NCI-H2227 treated with DMSO at 0.1 percent for 48 hours (cell line): ENCODE measurements at regions not wholly inside any gene's neighbourhood (a gene's known extent, or its start where the extent isn't known, plus 50 kb on each side); places are given as distances from the start of the nearest gene placed in this dataset.

Experiments used
- DNase-seq: peaks from one replicate; lab custom pipeline; 2025; lab: John Stamatoyannopoulos, UW

- no peak for DNase-seq
These were observed 86.9 kb downstream of the FGF9 start for GRCh38 chr13:21757763-21758162.

DNA sequence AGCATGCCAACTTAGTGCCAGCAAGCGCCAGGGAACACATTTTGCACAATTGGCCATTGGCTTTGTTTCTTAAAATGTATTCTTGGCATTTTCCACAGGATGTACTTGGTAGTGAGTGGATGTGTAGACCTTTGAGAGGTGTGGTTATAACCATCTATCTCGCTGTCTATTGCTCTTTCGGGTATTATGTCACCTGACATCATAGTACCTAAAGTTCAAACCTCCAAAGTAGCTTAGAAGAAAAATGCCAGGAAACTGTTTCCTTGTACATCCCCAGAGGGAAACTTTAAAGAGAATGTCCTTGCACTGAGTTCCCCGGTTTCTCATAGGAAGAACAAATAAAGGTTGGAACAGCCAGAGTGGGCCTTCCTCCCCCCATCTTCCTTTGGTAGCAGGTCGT, 87.6 kb downstream of the FGF9 start:
- no peak for DNase-seq

GRCh38 chr13:21759463-21759862, 88.6 kb downstream of the FGF9 start:
- DNase-seq: no peak

- no peak for DNase-seq
These were observed 89.0 kb downstream of the FGF9 start for GRCh38 chr13:21759911-21760310.

GRCh38 chr13:21761770-21762169, 90.9 kb downstream of the FGF9 start:
- no peak for DNase-seq

DNA sequence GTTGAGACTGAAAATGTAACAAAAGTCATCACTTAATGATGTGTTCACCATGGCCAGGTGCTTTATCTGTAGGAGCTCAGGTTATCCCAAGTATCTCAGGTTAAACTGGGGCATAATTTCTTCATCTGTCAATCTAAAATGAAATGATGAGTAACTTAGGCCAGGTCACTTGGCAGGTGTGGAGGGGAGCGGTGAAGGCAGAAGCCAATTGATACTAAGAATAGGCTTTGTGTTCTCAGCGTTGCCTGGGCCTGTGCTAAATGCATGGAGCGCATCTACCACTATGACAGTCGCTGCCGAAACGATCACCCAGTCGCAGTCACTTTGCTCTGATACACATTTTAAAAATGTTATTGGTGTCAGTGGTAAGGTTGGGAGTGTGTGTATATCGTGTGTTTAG, 91.6 kb downstream of the FGF9 start:
- no peak for DNase-seq

DNA sequence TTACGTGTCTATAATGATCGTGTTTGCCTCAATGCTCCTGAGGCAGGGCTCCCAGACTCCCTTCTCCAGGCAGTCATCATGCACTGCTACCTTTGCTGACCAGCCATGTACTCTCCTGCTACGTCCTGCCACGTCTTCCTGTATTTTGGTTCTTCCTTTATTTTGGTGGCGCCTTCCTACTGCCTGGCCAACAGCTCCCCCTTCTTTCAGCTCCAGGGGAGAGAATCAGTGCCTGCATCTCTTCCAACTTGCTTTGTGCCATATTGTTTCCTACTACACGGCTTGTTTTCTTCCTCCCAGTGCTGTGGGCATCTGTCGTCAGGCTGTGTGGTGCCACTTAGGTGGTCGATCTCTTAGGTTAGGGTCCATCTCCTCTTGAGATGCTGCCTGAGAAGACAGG, 96.2 kb downstream of the FGF9 start:
- DNase-seq: no peak

DNA sequence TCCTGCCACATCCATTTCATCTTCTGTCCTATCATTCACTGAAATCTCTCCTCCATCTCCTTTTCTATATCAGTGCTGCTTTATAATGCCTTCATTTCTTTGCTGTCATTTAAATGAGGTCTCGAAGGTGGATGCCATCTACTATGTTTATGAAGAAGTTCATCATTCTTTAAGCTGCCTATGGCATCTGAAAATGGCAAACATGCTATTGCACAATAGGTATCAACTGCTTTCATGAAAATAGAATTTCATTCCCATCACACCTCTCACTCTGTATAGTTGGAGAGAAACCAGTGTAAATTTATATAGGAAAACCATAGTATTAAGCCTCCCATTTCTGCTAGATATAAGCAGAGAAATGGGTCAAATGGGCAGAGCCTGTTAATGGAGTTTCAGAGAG, 100.2 kb downstream of the FGF9 start:
- no peak for DNase-seq

DNA sequence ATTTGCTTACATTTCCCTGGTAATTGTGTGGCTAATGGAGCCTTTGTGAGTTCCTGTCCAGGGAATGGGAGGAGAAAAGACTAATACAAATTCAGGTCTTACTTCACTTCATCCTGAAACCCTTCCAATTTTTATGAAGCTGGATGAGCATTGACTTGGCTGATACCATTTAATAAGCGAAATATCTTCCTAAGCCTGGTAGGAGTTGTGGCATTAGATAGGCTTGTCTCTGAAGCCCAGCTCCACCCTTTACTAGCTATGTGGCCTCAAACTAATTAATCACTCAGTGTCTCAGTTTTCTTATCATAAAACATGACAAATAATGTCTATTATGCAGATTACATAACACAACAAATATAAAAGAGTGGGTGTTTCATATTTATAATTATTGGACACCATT, 106.3 kb downstream of the FGF9 start:
- DNase-seq: no peak

DNA sequence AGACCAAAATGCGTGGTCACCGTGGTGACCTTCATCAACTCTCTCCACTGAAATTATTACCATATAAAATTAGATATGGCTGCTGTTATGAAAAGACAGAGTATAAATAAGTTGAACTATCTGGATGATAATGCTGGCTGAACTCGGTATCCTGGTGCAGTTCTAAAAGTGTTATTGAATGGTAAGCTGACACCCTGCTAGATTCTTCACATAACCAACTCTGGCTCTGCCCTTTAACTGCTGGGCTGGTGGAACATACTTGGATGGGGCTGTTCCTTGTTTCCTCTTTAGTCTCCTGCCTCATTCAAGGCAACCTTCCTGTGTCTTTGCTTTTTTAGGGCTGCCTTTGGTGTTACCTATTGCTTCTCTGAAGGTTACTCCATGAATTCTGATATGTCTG, 106.9 kb downstream of the FGF9 start:
- no peak for DNase-seq

DNA sequence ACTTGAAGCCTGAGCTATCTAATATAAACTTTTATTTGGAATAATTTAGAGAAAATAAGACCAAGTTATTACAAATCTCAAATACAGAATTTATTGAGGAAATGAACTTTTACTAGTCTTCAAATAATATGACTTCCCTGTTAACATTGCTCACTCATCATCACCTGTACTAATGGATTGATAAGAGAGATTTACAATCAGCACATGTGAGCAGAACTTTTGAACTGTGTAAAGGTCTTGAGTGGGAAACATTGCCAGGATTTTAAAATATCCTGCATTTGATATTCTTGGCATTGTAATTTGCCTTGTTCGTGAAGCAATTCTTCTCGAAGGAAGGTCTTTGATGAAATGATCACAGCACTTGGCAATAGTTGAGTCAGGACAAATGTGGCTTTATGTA, 111.9 kb downstream of the FGF9 start:
- no peak for DNase-seq

DNA sequence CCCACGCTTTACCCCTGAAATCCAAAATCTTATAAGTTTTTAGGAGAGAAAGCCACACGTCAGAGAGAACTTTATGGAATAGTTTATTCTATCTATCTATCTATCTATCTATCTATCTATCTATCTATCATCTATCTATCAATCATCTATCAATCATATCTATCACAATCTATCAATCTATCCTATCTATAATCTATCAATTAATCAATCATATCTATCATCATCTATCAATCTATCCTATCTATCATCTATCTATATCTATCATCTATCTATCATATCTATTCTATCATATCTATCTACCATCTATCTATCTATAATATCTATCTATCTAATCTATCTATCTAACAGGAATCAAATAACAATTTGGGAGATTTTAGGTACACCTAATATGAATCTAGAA, 115.1 kb downstream of the FGF9 start:
- no peak for DNase-seq

DNA sequence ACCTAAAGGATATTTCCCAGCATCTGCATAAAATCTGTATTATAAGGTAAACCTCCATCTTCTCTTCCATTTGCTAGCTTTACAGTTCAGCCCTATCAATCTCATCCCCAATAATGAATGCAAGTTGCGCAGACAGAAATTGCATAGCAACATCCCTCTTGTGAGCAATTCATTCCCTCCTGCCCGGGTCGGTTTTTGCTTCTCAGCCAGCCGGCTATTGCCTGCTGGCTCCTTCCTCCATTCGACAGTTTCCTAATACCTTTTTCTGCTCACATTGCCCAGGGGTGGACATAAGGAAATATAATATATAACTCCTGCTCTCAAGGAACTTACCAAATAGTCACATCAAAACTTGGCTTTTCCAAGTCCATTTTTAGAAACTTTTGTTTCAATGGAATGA, 125.2 kb downstream of the FGF9 start:
- no peak for DNase-seq

- no peak for DNase-seq
These were observed 126.1 kb downstream of the FGF9 start for GRCh38 chr13:21796775-21797514.

DNA sequence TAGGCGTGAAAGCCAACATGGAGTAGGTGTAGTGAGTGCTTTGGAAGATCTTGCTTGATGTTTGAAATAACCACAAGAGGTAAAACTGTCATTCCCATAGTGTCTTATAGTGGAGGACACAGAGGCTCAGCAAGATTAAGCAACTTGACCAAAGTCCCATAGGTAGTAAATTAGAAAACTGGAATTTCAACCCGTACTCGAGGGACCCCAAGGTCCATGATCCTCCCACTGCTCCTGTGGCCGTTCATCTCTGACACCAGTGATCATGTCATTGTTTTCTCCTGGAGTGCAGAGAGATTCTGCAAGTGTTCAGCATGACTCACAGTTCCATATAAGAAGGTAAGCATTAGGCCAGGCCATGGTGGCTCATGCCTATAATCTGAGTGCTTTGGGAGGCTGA, 126.9 kb downstream of the FGF9 start:
- no peak for DNase-seq

DNA sequence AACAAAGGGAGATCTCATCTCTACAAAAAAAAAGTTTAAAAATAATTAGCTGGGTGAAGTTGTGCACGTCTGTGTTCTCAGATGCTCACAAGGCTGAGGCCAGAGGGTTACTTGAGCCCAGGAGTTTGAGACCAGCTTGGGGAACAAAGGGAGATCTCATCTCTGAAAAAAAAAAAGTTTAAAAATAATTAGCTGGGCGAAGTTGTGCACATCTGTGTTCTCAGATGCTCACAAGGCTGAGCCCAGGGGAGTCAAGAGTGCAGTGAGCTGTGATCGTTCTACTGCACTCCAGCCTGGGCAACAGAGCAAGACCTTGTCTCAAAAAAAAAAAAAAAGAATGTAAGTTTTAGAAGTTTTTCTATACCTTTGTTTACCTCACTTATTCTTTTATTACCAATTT, 127.3 kb downstream of the FGF9 start:
- no peak for DNase-seq

- DNase-seq: no peak
These were observed 128.8 kb downstream of the FGF9 start for GRCh38 chr13:21799671-21800070.

DNA sequence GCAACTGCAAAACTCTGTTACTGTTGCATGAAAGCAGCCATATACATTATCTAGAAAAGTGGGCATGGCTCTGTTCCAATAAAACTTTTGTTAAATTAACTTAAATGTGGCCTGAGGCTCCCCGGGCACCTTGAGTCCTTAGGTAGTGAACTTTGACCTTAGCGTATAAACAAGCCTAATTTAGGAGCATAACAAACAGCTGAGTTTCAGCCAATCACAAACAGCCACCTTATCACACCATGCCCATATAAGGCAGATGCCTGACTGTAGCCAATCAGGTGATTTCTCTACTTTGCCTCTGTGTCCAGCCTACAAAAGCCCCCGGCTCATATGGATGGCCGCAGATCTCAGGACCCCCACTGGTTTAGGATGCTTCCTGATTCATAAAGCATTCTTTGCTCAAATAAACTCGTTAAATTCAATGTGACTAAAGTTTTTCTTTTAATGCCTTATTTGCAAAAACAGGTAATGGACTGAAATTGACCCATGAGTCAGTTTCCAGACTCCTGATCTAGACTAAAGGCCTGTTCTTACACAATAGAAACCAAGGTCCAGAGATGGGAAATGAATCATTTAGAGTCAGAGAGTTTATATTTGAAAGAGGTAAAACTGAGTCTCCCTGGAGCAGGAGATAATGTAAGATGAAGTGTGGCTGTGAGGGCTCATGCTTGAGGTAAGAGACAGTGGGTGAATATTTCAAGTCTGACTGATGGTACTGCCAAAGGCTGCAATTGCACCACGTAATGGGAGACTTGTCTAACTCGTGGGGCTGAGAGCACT, 130.2 kb downstream of the FGF9 start:
- no peak for DNase-seq

- DNase-seq: no peak
These were observed 134.9 kb downstream of the FGF9 start for GRCh38 chr13:21805733-21806132.

GRCh38 chr13:21812192-21812626, 141.3 kb downstream of the FGF9 start:
- DNase-seq: no peak

- DNase-seq: no peak
These were observed 142.2 kb downstream of the FGF9 start for GRCh38 chr13:21813110-21813509.

GRCh38 chr13:21813844-21814243, 143.0 kb downstream of the FGF9 start:
- no peak for DNase-seq

GRCh38 chr13:21814604-21815003, 143.7 kb downstream of the FGF9 start:
- no peak for DNase-seq

GRCh38 chr13:21817878-21818277, 147.0 kb downstream of the FGF9 start:
- no peak for DNase-seq
